ENCODE measurements at regions not wholly inside any gene's neighbourhood (a gene's known extent, or its start where the extent isn't known, plus 50 kb on each side); places are given as distances from the start of the nearest gene placed in this dataset.

DNA sequence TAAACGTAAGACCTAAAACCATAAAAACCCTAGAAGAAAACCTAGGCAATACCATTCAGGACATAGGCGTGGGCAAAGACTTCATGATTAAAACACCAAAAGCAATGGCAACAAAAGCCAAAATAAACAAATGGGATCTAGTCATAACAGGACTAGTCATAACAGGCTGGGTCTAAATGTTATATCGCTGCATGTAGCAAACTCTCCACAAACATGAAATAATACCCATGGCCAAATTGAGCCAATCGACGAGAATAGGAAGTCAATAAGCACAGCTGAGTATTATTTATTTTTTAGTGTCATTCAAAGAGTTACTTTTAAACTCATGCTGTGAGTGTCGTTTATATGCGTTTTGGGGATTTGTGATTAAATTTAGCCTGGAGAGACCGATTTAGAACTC lies 225.1 kb downstream of the TFEC start:
- TF ChIP-seq, protein P1, sequence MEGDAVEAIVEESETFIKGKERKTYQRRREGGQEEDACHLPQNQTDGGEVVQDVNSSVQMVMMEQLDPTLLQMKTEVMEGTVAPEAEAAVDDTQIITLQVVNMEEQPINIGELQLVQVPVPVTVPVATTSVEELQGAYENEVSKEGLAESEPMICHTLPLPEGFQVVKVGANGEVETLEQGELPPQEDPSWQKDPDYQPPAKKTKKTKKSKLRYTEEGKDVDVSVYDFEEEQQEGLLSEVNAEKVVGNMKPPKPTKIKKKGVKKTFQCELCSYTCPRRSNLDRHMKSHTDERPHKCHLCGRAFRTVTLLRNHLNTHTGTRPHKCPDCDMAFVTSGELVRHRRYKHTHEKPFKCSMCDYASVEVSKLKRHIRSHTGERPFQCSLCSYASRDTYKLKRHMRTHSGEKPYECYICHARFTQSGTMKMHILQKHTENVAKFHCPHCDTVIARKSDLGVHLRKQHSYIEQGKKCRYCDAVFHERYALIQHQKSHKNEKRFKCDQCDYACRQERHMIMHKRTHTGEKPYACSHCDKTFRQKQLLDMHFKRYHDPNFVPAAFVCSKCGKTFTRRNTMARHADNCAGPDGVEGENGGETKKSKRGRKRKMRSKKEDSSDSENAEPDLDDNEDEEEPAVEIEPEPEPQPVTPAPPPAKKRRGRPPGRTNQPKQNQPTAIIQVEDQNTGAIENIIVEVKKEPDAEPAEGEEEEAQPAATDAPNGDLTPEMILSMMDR (IDR thresholded peaks at IDR 0.05; ENCODE audit: extremely low read depth in 1 of 2, insufficient read depth in 1 of 2, low read depth in 1 of 2, low read length in 2 of 2): no peak
- no peak for TF ChIP-seq EZH2 (IDR thresholded peaks at IDR 0.05; ENCODE audit: borderline replicate concordance, low read depth, low read length, severe bottlenecking)
- TF ChIP-seq, protein P2, sequence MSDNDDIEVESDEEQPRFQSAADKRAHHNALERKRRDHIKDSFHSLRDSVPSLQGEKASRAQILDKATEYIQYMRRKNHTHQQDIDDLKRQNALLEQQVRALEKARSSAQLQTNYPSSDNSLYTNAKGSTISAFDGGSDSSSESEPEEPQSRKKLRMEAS (IDR thresholded peaks at IDR 0.05; ENCODE audit: insufficient read depth, insufficient read length): no peak
- TF ChIP-seq JUN (IDR thresholded peaks at IDR 0.05; ENCODE audit: borderline replicate concordance, insufficient read depth, insufficient read length, low read depth): no peak
- TF ChIP-seq POLR2AphosphoS5 (IDR thresholded peaks at IDR 0.05; ENCODE audit: insufficient read depth, low read depth, low read length): no peak
- no peak for TF ChIP-seq POLR2A (IDR thresholded peaks at IDR 0.05; ENCODE audit: low read depth, low read length)

Measured in endothelial cell of umbilical vein (primary cell).